ENCODE measurements at regions not wholly inside any gene's neighbourhood (a gene's known extent, or its start where the extent isn't known, plus 50 kb on each side); places are given as distances from the start of the nearest gene placed in this dataset.

- TF ChIP-seq TAF1 (IDR thresholded peaks at IDR 0.05; ENCODE audit: borderline replicate concordance, insufficient read depth, low read length), result no peak
- no peak for TF ChIP-seq POLR2AphosphoS5 (IDR thresholded peaks at IDR 0.05; ENCODE audit: low read depth, low read length)
- TF ChIP-seq SIN3A (IDR thresholded peaks at IDR 0.05; ENCODE audit: borderline replicate concordance, insufficient read depth, low read length), result no peak
- no peak for TF ChIP-seq FOXP2 (optimal IDR thresholded peaks at IDR 0.05; ENCODE audit: borderline replicate concordance, extremely low read depth, extremely low read length, insufficient read depth)
- TF ChIP-seq REST (IDR thresholded peaks at IDR 0.05; ENCODE audit: insufficient read depth in 1 of 2, low read depth in 2 of 2, low read length in 2 of 2), result no peak
Observed at GRCh38 chr4:30495651-30496310, 224.4 kb upstream of the PCDH7 start.

- no peak for TF ChIP-seq FOXP2 (optimal IDR thresholded peaks at IDR 0.05; ENCODE audit: borderline replicate concordance, extremely low read depth, extremely low read length, insufficient read depth)
- no peak for TF ChIP-seq REST (IDR thresholded peaks at IDR 0.05; ENCODE audit: insufficient read depth in 1 of 2, low read depth in 2 of 2, low read length in 2 of 2)
- TF ChIP-seq TAF1 (IDR thresholded peaks at IDR 0.05; ENCODE audit: borderline replicate concordance, insufficient read depth, low read length), result no peak
- no peak for TF ChIP-seq POLR2AphosphoS5 (IDR thresholded peaks at IDR 0.05; ENCODE audit: low read depth, low read length)
- TF ChIP-seq SIN3A (IDR thresholded peaks at IDR 0.05; ENCODE audit: borderline replicate concordance, insufficient read depth, low read length), result no peak
Observed at GRCh38 chr4:30511751-30512150, 208.4 kb upstream of the PCDH7 start.

GRCh38 chr4:30518211-30518610, 202.0 kb upstream of the PCDH7 start:
- TF ChIP-seq SIN3A (IDR thresholded peaks at IDR 0.05; ENCODE audit: borderline replicate concordance, insufficient read depth, low read length), result no peak
- no peak for TF ChIP-seq REST (IDR thresholded peaks at IDR 0.05; ENCODE audit: insufficient read depth in 1 of 2, low read depth in 2 of 2, low read length in 2 of 2)
- no peak for TF ChIP-seq TAF1 (IDR thresholded peaks at IDR 0.05; ENCODE audit: borderline replicate concordance, insufficient read depth, low read length)
- no peak for TF ChIP-seq FOXP2 (optimal IDR thresholded peaks at IDR 0.05; ENCODE audit: borderline replicate concordance, extremely low read depth, extremely low read length, insufficient read depth)
- no peak for TF ChIP-seq POLR2AphosphoS5 (IDR thresholded peaks at IDR 0.05; ENCODE audit: low read depth, low read length)

DNA sequence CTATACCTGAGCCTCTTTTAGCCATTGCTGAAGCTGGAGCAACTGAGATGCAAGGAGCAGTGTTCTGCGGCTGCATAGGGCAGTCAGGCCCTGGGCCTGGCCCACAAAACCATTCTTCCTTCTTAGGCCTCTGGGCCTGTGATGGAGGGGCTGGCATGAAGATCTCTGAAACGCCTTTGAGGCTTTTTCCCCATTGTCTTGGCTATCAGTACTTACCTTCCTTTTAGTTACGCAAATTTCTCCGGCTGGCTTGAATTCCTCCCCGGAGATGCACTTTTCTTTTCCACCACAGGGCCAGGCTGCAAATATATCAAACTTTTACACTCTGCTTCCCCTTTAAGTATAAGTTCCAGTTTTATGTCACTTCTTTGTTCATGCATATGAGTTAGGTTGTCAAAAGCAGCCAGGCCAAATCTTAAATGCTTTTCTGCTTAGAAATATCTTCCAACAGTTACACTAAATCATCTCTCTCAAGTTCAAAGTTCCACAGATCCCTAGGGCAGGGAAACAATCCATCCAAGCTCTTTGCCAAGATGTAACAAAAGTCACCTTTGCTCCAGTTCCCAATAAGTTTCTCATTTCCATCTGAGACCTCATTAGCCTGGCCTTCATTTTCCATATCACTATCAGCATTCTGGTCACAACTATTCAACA, 194.4 kb upstream of the PCDH7 start:
- no peak for TF ChIP-seq POLR2AphosphoS5 (IDR thresholded peaks at IDR 0.05; ENCODE audit: low read depth, low read length)
- TF ChIP-seq TAF1 (IDR thresholded peaks at IDR 0.05; ENCODE audit: borderline replicate concordance, insufficient read depth, low read length), result no peak
- no peak for TF ChIP-seq SIN3A (IDR thresholded peaks at IDR 0.05; ENCODE audit: borderline replicate concordance, insufficient read depth, low read length)
- no peak for TF ChIP-seq REST (IDR thresholded peaks at IDR 0.05; ENCODE audit: insufficient read depth in 1 of 2, low read depth in 2 of 2, low read length in 2 of 2)
- TF ChIP-seq FOXP2 (optimal IDR thresholded peaks at IDR 0.05; ENCODE audit: borderline replicate concordance, extremely low read depth, extremely low read length, insufficient read depth), result no peak

Measured in PFSK-1 (cell line).